ENCODE measurements at regions not wholly inside any gene's neighbourhood (a gene's known extent, or its start where the extent isn't known, plus 50 kb on each side); places are given as distances from the start of the nearest gene placed in this dataset.

- TF ChIP-seq CTCF (IDR thresholded peaks at IDR 0.05; ENCODE audit: unreplicated experiment): no peak
- DNase-seq (ENCODE audit: unreplicated experiment): peak; percentile 38
- intact Hi-C loops (cut with micrococcal nuclease): no loop called here
- Mint-ChIP-seq H3K27ac (ENCODE audit: low read depth, unreplicated experiment) (no peak overlapping the region), H3K27me3 (ENCODE audit: insufficient read depth, unreplicated experiment) (no peaks in the 10 kb centered on the region), H3K4me1 (ENCODE audit: insufficient read depth, unreplicated experiment) (peaks cover 13% of the 10 kb centered on the region), H3K36me3 (ENCODE audit: insufficient read depth, unreplicated experiment) (no peaks in the 10 kb centered on the region), H3K9me3 (ENCODE audit: unreplicated experiment) (no peaks in the 10 kb centered on the region), H3K4me3 (ENCODE audit: unreplicated experiment) (no peak overlapping the region)
- no TSS peak for BruUV-seq (replicated peaks)
- POLR2A ChIA-PET: no interaction called here
- CTCF ChIA-PET: no interaction called here
Measured at GRCh38 chr10:57955076-57955475, 312.6 kb downstream of the IPMK start.

- intact Hi-C loops (cut with micrococcal nuclease): no loop called here
- CTCF ChIA-PET: interaction anchor here (0.9 to 1.4 kb wide), 2 partner anchors 10 to 40 kb away, joined by 3 read pairs; no protein-coding TSS in a partner anchor
- Mint-ChIP-seq H3K4me3 (ENCODE audit: unreplicated experiment) (no peak overlapping the region), H3K27me3 (ENCODE audit: insufficient read depth, unreplicated experiment) (no peaks in the 10 kb centered on the region), H3K36me3 (ENCODE audit: insufficient read depth, unreplicated experiment) (no peaks in the 10 kb centered on the region), H3K9me3 (ENCODE audit: unreplicated experiment) (no peaks in the 10 kb centered on the region), H3K27ac (ENCODE audit: low read depth, unreplicated experiment) (no peak overlapping the region), H3K4me1 (ENCODE audit: insufficient read depth, unreplicated experiment) (peaks cover 20% of the 10 kb centered on the region)
- POLR2A ChIA-PET: no interaction called here
- TF ChIP-seq CTCF (IDR thresholded peaks at IDR 0.05; ENCODE audit: unreplicated experiment): no peak
- no TSS peak for BruUV-seq (replicated peaks)
- peak; percentile 21 for DNase-seq (ENCODE audit: unreplicated experiment)
Measured at GRCh38 chr10:57952741-57953140, 315.0 kb downstream of the IPMK start.

- no peak for TF ChIP-seq CTCF (IDR thresholded peaks at IDR 0.05; ENCODE audit: unreplicated experiment)
- Mint-ChIP-seq H3K27me3 (ENCODE audit: insufficient read depth, unreplicated experiment) (no peaks in the 10 kb centered on the region), H3K9me3 (ENCODE audit: unreplicated experiment) (no peaks in the 10 kb centered on the region), H3K36me3 (ENCODE audit: insufficient read depth, unreplicated experiment) (no peaks in the 10 kb centered on the region), H3K4me1 (ENCODE audit: insufficient read depth, unreplicated experiment) (peaks cover 20% of the 10 kb centered on the region), H3K4me3 (ENCODE audit: unreplicated experiment) (no peak overlapping the region), H3K27ac (ENCODE audit: low read depth, unreplicated experiment) (no peak overlapping the region)
- intact Hi-C loops (cut with micrococcal nuclease): no loop called here
- no peak for DNase-seq (ENCODE audit: unreplicated experiment)
- ChIA-PET CTCF (no interaction called here), POLR2A (no interaction called here)
- no TSS peak for BruUV-seq (replicated peaks)
Measured at GRCh38 chr10:57950442-57950974, 317.2 kb downstream of the IPMK start.

- H3K4me1 Mint-ChIP-seq (ENCODE audit: insufficient read depth, unreplicated experiment): peaks cover 13% of the 10 kb centered on the region
Measured at GRCh38 chr10:57948796-57949195, 318.9 kb downstream of the IPMK start.

More at GRCh38 chr10:57948796-57949195, 318.9 kb downstream of the IPMK start:
- Mint-ChIP-seq H3K36me3 (ENCODE audit: insufficient read depth, unreplicated experiment) (no peaks in the 10 kb centered on the region), H3K4me3 (ENCODE audit: unreplicated experiment) (no peak overlapping the region), H3K27me3 (ENCODE audit: insufficient read depth, unreplicated experiment) (no peaks in the 10 kb centered on the region), H3K9me3 (ENCODE audit: unreplicated experiment) (no peaks in the 10 kb centered on the region), H3K27ac (ENCODE audit: low read depth, unreplicated experiment) (no peak overlapping the region)
- peak; percentile 59 for DNase-seq (ENCODE audit: unreplicated experiment)
- CTCF ChIA-PET: no interaction called here
- no peak for TF ChIP-seq CTCF (IDR thresholded peaks at IDR 0.05; ENCODE audit: unreplicated experiment)
- intact Hi-C loops (cut with micrococcal nuclease): no loop called here
- POLR2A ChIA-PET: no interaction called here
- no TSS peak for BruUV-seq (replicated peaks)

Data from MCF 10A (cell line).